ENCODE measurements at regions not wholly inside any gene's neighbourhood (a gene's known extent, or its start where the extent isn't known, plus 50 kb on each side); places are given as distances from the start of the nearest gene placed in this dataset.
A peak's percentile ranks its signal among the peaks of the same experiment; 100 is the strongest.
"Not testable (repeated sequence)": the region's sequence is repeated elsewhere in the genome, so short reads cannot be mapped to it uniquely, and the experiment has no call there.

GRCh38 chr17:71849783-71850768 is 270.7 kb upstream of the SOX9 start:
- DNase-seq, result no peak

GRCh38 chr17:71850812-71851211 is 270.0 kb upstream of the SOX9 start:
- no peak for DNase-seq

GRCh38 chr17:71855010-71855409 is 265.8 kb upstream of the SOX9 start:
- DNase-seq, result no peak

GRCh38 chr17:71864755-71865154 is 256.1 kb upstream of the SOX9 start:
- DNase-seq, result no peak

GRCh38 chr17:71866095-71866494 is 254.7 kb upstream of the SOX9 start:
- DNase-seq, result no peak

GRCh38 chr17:71869293-71869692 is 251.5 kb upstream of the SOX9 start:
- no peak for DNase-seq

GRCh38 chr17:71869841-71870545 is 250.8 kb upstream of the SOX9 start:
- no peak for DNase-seq

- DNase-seq, result no peak
These were observed 250.3 kb upstream of the SOX9 start for GRCh38 chr17:71870546-71870862.

GRCh38 chr17:71872843-71873485 is 247.9 kb upstream of the SOX9 start:
- DNase-seq, result no peak

GRCh38 chr17:71874773-71875172 is 246.0 kb upstream of the SOX9 start:
- DNase-seq, result not testable (repeated sequence)

- no peak for DNase-seq
These were observed 242.5 kb upstream of the SOX9 start for GRCh38 chr17:71878271-71878670.

- no peak for DNase-seq
These were observed 241.8 kb upstream of the SOX9 start for GRCh38 chr17:71878998-71879397.

GRCh38 chr17:71881041-71881440 is 239.8 kb upstream of the SOX9 start:
- DNase-seq, result no peak

GRCh38 chr17:71881581-71881980 is 239.2 kb upstream of the SOX9 start:
- no peak for DNase-seq

- no peak for DNase-seq
These were observed 237.6 kb upstream of the SOX9 start for GRCh38 chr17:71883258-71883657.

GRCh38 chr17:71883845-71884244 is 237.0 kb upstream of the SOX9 start:
- no peak for DNase-seq

GRCh38 chr17:71885662-71886061 is 235.2 kb upstream of the SOX9 start:
- DNase-seq, result no peak

- no peak for DNase-seq
These were observed 221.5 kb upstream of the SOX9 start for GRCh38 chr17:71899317-71899716.

GRCh38 chr17:71900621-71901229 is 220.1 kb upstream of the SOX9 start:
- DNase-seq, result no peak

- no peak for DNase-seq
These were observed 217.8 kb upstream of the SOX9 start for GRCh38 chr17:71902894-71903506.

GRCh38 chr17:71905376-71906031 is 215.3 kb upstream of the SOX9 start:
- peak; percentile 11 for DNase-seq

- DNase-seq, result no peak
These were observed 211.7 kb upstream of the SOX9 start for GRCh38 chr17:71909155-71909554.

Data from hematopoietic multipotent progenitor cell treated with erythropoietin and hydrocortisone succinate and interleukin-3 and kit ligand, for 4 days (in vitro differentiated cells).